Caco-2 (cell line): ENCODE measurements at regions not wholly inside any gene's neighbourhood (a gene's known extent, or its start where the extent isn't known, plus 50 kb on each side); places are given as distances from the start of the nearest gene placed in this dataset.

Source experiments
- BruUV-seq: library from RNA; stranded (reverse); fragments of 400-500 nt; replicated peaks from 2 replicates; lab custom pipeline; 2021; lab: Mats Ljungman, UMichigan
- CTCF ChIA-PET: fragments of 300-600 bp; sonication (Branson Sonifier 250); formaldehyde crosslinking; loops from one replicate; lab custom pipeline; 2022; ENCODE audit warnings: antibody characterized with exemption; lab: Charles Lee
- POLR2A ChIA-PET: fragments of 300-600 bp; sonication (Branson Sonifier 250); formaldehyde crosslinking; loops from one replicate; lab custom pipeline; 2022; ENCODE audit warnings: antibody characterized with exemption; lab: Charles Lee
- DNase-seq, 2 experiments: peaks; one replicate each; pipeline versions ENCODE4 v3.0.0 to v3.0.0-alpha.2; 2020 to 2022
- H3K27me3 ChIP-seq: replicated peaks from 2 replicates; pipeline ENCODE4 v1.6.0; 2011; ENCODE audit warnings: low read length; ENCODE audit not compliant: control insufficient read depth, insufficient read depth
- H3K36me3 ChIP-seq: 2 replicates; pipeline ENCODE4 v1.5.1; 2011; ENCODE audit warnings: low read length; ENCODE audit not compliant: control insufficient read depth, insufficient read depth
- H3K4me1 ChIP-seq: fragments of 250-450 bp; sonication (Bioruptor Pico); 2 replicates; pipeline ENCODE4 v1.5.1; 2020; ENCODE audit warnings: mild to moderate bottlenecking
- H3K4me3 ChIP-seq: 2 replicates; pipeline ENCODE4 v1.5.1; 2011; ENCODE audit warnings: low read depth, mild to moderate bottlenecking, control low read depth, low read length
- H3K9me3 ChIP-seq: fragments of 250-450 bp; sonication (Bioruptor Pico); 2 replicates; pipeline ENCODE4 v1.5.1; 2020; ENCODE audit warnings: mild to moderate bottlenecking, moderate library complexity
- H3K27ac Mint-ChIP-seq: one replicate; pipeline ENCODE4 v1.8.0; 2022; ENCODE audit warnings: mixed read lengths; ENCODE audit not compliant: unreplicated experiment
- H3K27me3 Mint-ChIP-seq: one replicate; pipeline ENCODE4 v1.8.0; 2022; ENCODE audit warnings: mixed read lengths; ENCODE audit not compliant: insufficient read depth, unreplicated experiment
- H3K36me3 Mint-ChIP-seq: one replicate; pipeline ENCODE4 v1.8.0; 2022; ENCODE audit warnings: mild to moderate bottlenecking, mixed read lengths; ENCODE audit not compliant: insufficient read depth, unreplicated experiment
- H3K4me1 Mint-ChIP-seq: one replicate; pipeline ENCODE4 v1.8.0; 2022; ENCODE audit warnings: low read depth, mixed read lengths; ENCODE audit not compliant: unreplicated experiment
- H3K4me3 Mint-ChIP-seq: one replicate; pipeline ENCODE4 v1.8.0; 2022; ENCODE audit warnings: mild to moderate bottlenecking, moderate library complexity, mixed read lengths; ENCODE audit not compliant: unreplicated experiment
- H3K9me3 Mint-ChIP-seq: one replicate; pipeline ENCODE4 v1.8.0; 2022; ENCODE audit warnings: mixed read lengths; ENCODE audit not compliant: unreplicated experiment
- CTCF ChIP-seq, 2 experiments: fragments of 200-600 bp in 1 of 2; IDR thresholded peaks; 1 replicate in 1 of 2; 2 replicates in 1 of 2; pipeline versions ENCODE4 v1.5.1 to v1.8.0; 2011 to 2022; ENCODE audit warnings: antibody characterized with exemption in 1 of 2, control low read depth in 1 of 2, inconsistent platforms in 1 of 2, low read depth in 1 of 2, low read length in 1 of 2, mild to moderate bottlenecking in 1 of 2, moderate library complexity in 1 of 2; ENCODE audit not compliant: insufficient read depth in 1 of 2, severe bottlenecking in 1 of 2, unreplicated experiment in 1 of 2
- intact Hi-C: fragments of 100-400 bp; cut with micrococcal nuclease; formaldehyde crosslinking; loops from one replicate; pipeline ENCODE4 v1.10.0; 2022; ENCODE audit not compliant: unreplicated experiment

GRCh38 chr9:38205279-38205678, 136.3 kb upstream of the SHB start:
- H3K4me1 Mint-ChIP-seq: peaks cover 24% of the 10 kb centered on the region
- intact Hi-C loops: no loop called here
- Histone ChIP-seq H3K36me3 (no peaks in the 10 kb centered on the region), H3K4me1 (peaks cover 3% of the 10 kb centered on the region; the same call in 1 of the 2 replicates), H3K27me3 (no peaks in the 10 kb centered on the region), H3K4me3 (no peak overlapping the region), H3K9me3 (no peaks in the 10 kb centered on the region)
- peaks cover 5% of the 10 kb centered on the region for H3K9me3 Mint-ChIP-seq
- TF ChIP-seq CTCF (IDR thresholded peaks at IDR 0.05; ENCODE audit: insufficient read depth in 1 of 2, low read depth in 1 of 2, low read length in 1 of 2, severe bottlenecking in 1 of 2, unreplicated experiment in 1 of 2): no peak
- ChIA-PET POLR2A (no interaction called here), CTCF (no interaction called here)
- DNase-seq: no peak
- BruUV-seq: no TSS peak
- H3K27me3 Mint-ChIP-seq: no peaks in the 10 kb centered on the region
- H3K36me3 Mint-ChIP-seq: no peaks in the 10 kb centered on the region
- H3K27ac Mint-ChIP-seq: no peak overlapping the region
- no peak overlapping the region for H3K4me3 Mint-ChIP-seq

GRCh38 chr9:38202336-38202938, 133.4 kb upstream of the SHB start:
- intact Hi-C loops: no loop called here
- peak overlapping the region; percentile 57 for H3K27ac Mint-ChIP-seq
- Histone ChIP-seq H3K27me3 (no peaks in the 10 kb centered on the region), H3K9me3 (no peaks in the 10 kb centered on the region), H3K4me1 (peaks cover 3% of the 10 kb centered on the region; the same call in 1 of the 2 replicates), H3K4me3 (no peak overlapping the region), H3K36me3 (no peaks in the 10 kb centered on the region)
- ChIA-PET POLR2A (no interaction called here), CTCF (no interaction called here)
- H3K4me3 Mint-ChIP-seq: no peak overlapping the region
- H3K36me3 Mint-ChIP-seq: no peaks in the 10 kb centered on the region
- no peak for DNase-seq
- peaks cover 24% of the 10 kb centered on the region for H3K4me1 Mint-ChIP-seq
- BruUV-seq: no TSS peak
- H3K27me3 Mint-ChIP-seq: no peaks in the 10 kb centered on the region
- no peaks in the 10 kb centered on the region for H3K9me3 Mint-ChIP-seq
- no peak for TF ChIP-seq CTCF (IDR thresholded peaks at IDR 0.05; ENCODE audit: insufficient read depth in 1 of 2, low read depth in 1 of 2, low read length in 1 of 2, severe bottlenecking in 1 of 2, unreplicated experiment in 1 of 2)

DNA sequence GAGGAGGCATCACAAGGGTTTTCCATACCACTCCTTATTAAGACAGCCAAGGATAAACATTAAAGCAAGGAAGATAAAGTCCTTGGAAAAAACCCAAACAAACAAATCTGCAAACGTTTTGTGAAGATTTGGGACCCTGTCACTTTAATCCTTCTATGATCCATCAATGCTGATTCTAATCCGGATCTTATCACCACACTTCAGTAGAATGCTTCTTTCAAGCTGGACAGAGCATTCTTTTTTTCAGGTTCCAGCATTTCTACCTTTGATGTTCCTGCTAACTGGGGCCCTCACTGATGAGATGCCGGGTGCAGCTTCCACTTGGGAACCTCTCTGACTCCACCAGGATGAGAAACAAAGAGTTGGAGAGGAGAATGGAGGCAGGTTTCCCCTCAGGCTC, 132.8 kb upstream of the SHB start:
- intact Hi-C loops: no loop called here
- H3K4me1 Mint-ChIP-seq: peaks cover 24% of the 10 kb centered on the region

More for the DNA sequence above, 132.8 kb upstream of the SHB start:
- H3K9me3 ChIP-seq: no peaks in the 10 kb centered on the region
- DNase-seq: no peak
- no peak overlapping the region for H3K4me3 ChIP-seq
- Mint-ChIP-seq H3K27me3 (no peaks in the 10 kb centered on the region), H3K9me3 (no peaks in the 10 kb centered on the region), H3K27ac (no peak overlapping the region), H3K36me3 (no peaks in the 10 kb centered on the region), H3K4me3 (peak overlapping the region; percentile 13)
- no peak for TF ChIP-seq CTCF (IDR thresholded peaks at IDR 0.05; ENCODE audit: insufficient read depth in 1 of 2, low read depth in 1 of 2, low read length in 1 of 2, severe bottlenecking in 1 of 2, unreplicated experiment in 1 of 2)
- POLR2A ChIA-PET: no interaction called here
- CTCF ChIA-PET: no interaction called here
- peaks cover 3% of the 10 kb centered on the region; the same call in 1 of the 2 replicates for H3K4me1 ChIP-seq
- H3K36me3 ChIP-seq: no peaks in the 10 kb centered on the region
- BruUV-seq: no TSS peak
- no peaks in the 10 kb centered on the region for H3K27me3 ChIP-seq
